ENCODE measurements at regions not wholly inside any gene's neighbourhood (a gene's known extent, or its start where the extent isn't known, plus 50 kb on each side); places are given as distances from the start of the nearest gene placed in this dataset.

- H3K9me2 ChIP-seq (replicated peaks; ENCODE audit: insufficient read depth): no peaks in the 10 kb centered on the region
- H3K4me1 ChIP-seq (ENCODE audit: insufficient read depth): no peaks in the 10 kb centered on the region
- TF ChIP-seq EZH2phosphoT487 (IDR thresholded peaks at IDR 0.05; ENCODE audit: low read depth, severe bottlenecking, unreplicated experiment): no peak
- no peak for TF ChIP-seq CTCF (IDR thresholded peaks at IDR 0.05; ENCODE audit: poor library complexity)
- TF ChIP-seq EZH2 (IDR thresholded peaks at IDR 0.05; ENCODE audit: borderline replicate concordance): no peak
- H2AFZ ChIP-seq: no peak overlapping the region
- no peak overlapping the region for H3K4me3 ChIP-seq
- H4K20me1 ChIP-seq (ENCODE audit: insufficient read depth, poor library complexity, severe bottlenecking): no peaks in the 10 kb centered on the region
- H3K36me3 ChIP-seq (replicated peaks; ENCODE audit: insufficient read depth, low read depth): no peaks in the 10 kb centered on the region
- DNase-seq (ENCODE audit: low spot score): no peak
- no peaks in the 10 kb centered on the region for H3K27me3 ChIP-seq
- WGBS (ENCODE audit: low lambda C conversion rate, missing lambda C conversion rate): 93% methylated on average over 1 of the region's 1 CpG
- H3K79me2 ChIP-seq: no peaks in the 10 kb centered on the region
- H3K9me3 ChIP-seq (ENCODE audit: low read depth): no peaks in the 10 kb centered on the region
- no peak overlapping the region for H3K27ac ChIP-seq
- H3K4me2 ChIP-seq: no peak overlapping the region
Observed at GRCh38 chr13:58592786-58593185, 961.2 kb downstream of the PCDH17 start.

GRCh38 chr13:58594747-58595600 is 963.4 kb downstream of the PCDH17 start:
- Histone ChIP-seq H3K27me3 (no peaks in the 10 kb centered on the region), H3K27ac (no peak overlapping the region), H3K4me2 (no peak overlapping the region), H4K20me1 (ENCODE audit: insufficient read depth, poor library complexity, severe bottlenecking) (no peaks in the 10 kb centered on the region), H3K4me3 (no peak overlapping the region), H3K9me2 (replicated peaks; ENCODE audit: insufficient read depth) (no peaks in the 10 kb centered on the region), H3K79me2 (no peaks in the 10 kb centered on the region), H3K9me3 (ENCODE audit: low read depth) (no peaks in the 10 kb centered on the region), H3K36me3 (replicated peaks; ENCODE audit: insufficient read depth, low read depth) (no peaks in the 10 kb centered on the region), H2AFZ (no peak overlapping the region), H3K4me1 (ENCODE audit: insufficient read depth) (no peaks in the 10 kb centered on the region)
- no peak for DNase-seq (ENCODE audit: low spot score)
- no peak for TF ChIP-seq CTCF (IDR thresholded peaks at IDR 0.05; ENCODE audit: poor library complexity)
- no peak for TF ChIP-seq EZH2phosphoT487 (IDR thresholded peaks at IDR 0.05; ENCODE audit: low read depth, severe bottlenecking, unreplicated experiment)
- TF ChIP-seq EZH2 (IDR thresholded peaks at IDR 0.05; ENCODE audit: borderline replicate concordance): no peak
- WGBS (ENCODE audit: low lambda C conversion rate, missing lambda C conversion rate): 62% methylated on average over 5 of the region's 5 CpGs

GRCh38 chr13:58597552-58597951 is 966.0 kb downstream of the PCDH17 start:
- Histone ChIP-seq H3K9me2 (replicated peaks; ENCODE audit: insufficient read depth) (no peaks in the 10 kb centered on the region), H3K4me1 (ENCODE audit: insufficient read depth) (no peaks in the 10 kb centered on the region), H3K4me2 (no peak overlapping the region), H3K79me2 (no peaks in the 10 kb centered on the region), H3K9me3 (ENCODE audit: low read depth) (no peaks in the 10 kb centered on the region), H3K36me3 (replicated peaks; ENCODE audit: insufficient read depth, low read depth) (no peaks in the 10 kb centered on the region), H3K4me3 (no peak overlapping the region), H2AFZ (no peak overlapping the region), H3K27ac (no peak overlapping the region), H4K20me1 (ENCODE audit: insufficient read depth, poor library complexity, severe bottlenecking) (no peaks in the 10 kb centered on the region), H3K27me3 (no peaks in the 10 kb centered on the region)
- 96% methylated on average over 2 of the region's 2 CpGs for WGBS (ENCODE audit: low lambda C conversion rate, missing lambda C conversion rate)
- DNase-seq (ENCODE audit: low spot score): no peak
- no peak for TF ChIP-seq EZH2 (IDR thresholded peaks at IDR 0.05; ENCODE audit: borderline replicate concordance)
- no peak for TF ChIP-seq EZH2phosphoT487 (IDR thresholded peaks at IDR 0.05; ENCODE audit: low read depth, severe bottlenecking, unreplicated experiment)
- TF ChIP-seq CTCF (IDR thresholded peaks at IDR 0.05; ENCODE audit: poor library complexity): no peak

Measured in hepatocyte (in vitro differentiated cells).